SK-N-SH (cell line): ENCODE measurements at regions not wholly inside any gene's neighbourhood (a gene's known extent, or its start where the extent isn't known, plus 50 kb on each side); places are given as distances from the start of the nearest gene placed in this dataset.
"Not testable (repeated sequence)": the region's sequence is repeated elsewhere in the genome, so short reads cannot be mapped to it uniquely, and the experiment has no call there.

Source experiments
- CTCF ChIA-PET: fragments of 300-600, 350-600 bp; formaldehyde crosslinking; extraction: SDS; loops from one replicate; lab custom pipeline; 2021; lab: Yijun Ruan, JAX
- POLR2A ChIA-PET: fragments of 350-600 bp; sonication (Branson Sonifier 250); formaldehyde crosslinking; extraction: SDS; loops from one replicate; lab custom pipeline; 2020; ENCODE audit warnings: antibody characterized with exemption, inconsistent platforms; lab: Yijun Ruan, JAX
- DNase-seq: peaks from one replicate; pipeline ENCODE4 v3.0.0; 2012
- H2AFZ ChIP-seq: fragments of 200-600 bp; sonication (generic); 2 replicates; pipeline ENCODE4 v1.8.1; 2016; ENCODE audit warnings: antibody characterized with exemption, mild to moderate bottlenecking, low read depth
- H3F3A ChIP-seq: fragments of 200-600 bp; sonication (generic); replicated peaks from 2 replicates; pipeline ENCODE3; 2016; ENCODE audit warnings: antibody characterized with exemption, mild to moderate bottlenecking; ENCODE audit not compliant: insufficient read depth
- H3K27ac ChIP-seq, 2 experiments: fragments of 200-500 bp in 1 of 2; fragments of 200-600 bp in 1 of 2; sonication (Bioruptor generic) in 1 of 2; sonication (generic), shearing (Covaris generic) in 1 of 2; 2 replicates each; pipeline versions ENCODE4 v1.5.1 to v1.6.1; 2014 to 2016; ENCODE audit warnings: low read depth in 2 of 2, inconsistent platforms in 1 of 2, low read length in 1 of 2, mild to moderate bottlenecking in 1 of 2, mixed read lengths in 1 of 2
- H3K27me3 ChIP-seq: fragments of 200-600 bp; sonication (generic), shearing (Covaris generic); 2 replicates; pipeline ENCODE4 v1.6.1; 2016; ENCODE audit warnings: mixed run types; ENCODE audit not compliant: insufficient read depth
- H3K36me3 ChIP-seq, 2 experiments: fragments of 200-500 bp in 1 of 2; fragments of 200-600 bp in 1 of 2; sonication (Bioruptor generic) in 1 of 2; sonication (generic) in 1 of 2; replicated peaks in 1 of 2; 2 replicates each; pipeline versions ENCODE3 to v1.5.1; 2014 to 2016; ENCODE audit warnings: low read length in 1 of 2, mild to moderate bottlenecking in 1 of 2; ENCODE audit not compliant: insufficient read depth in 2 of 2, control insufficient read depth in 1 of 2
- H3K4me1 ChIP-seq, 2 experiments: fragments of 200-500 bp in 1 of 2; fragments of 200-600 bp in 1 of 2; sonication (Bioruptor generic) in 1 of 2; sonication (generic), shearing (Covaris generic) in 1 of 2; 2 replicates each; pipeline versions ENCODE4 v1.5.1 to v1.6.1; 2014 to 2016; ENCODE audit warnings: low read depth in 1 of 2, low read length in 1 of 2, mixed run types in 1 of 2; ENCODE audit not compliant: insufficient read depth in 2 of 2, control insufficient read depth in 1 of 2
- H3K4me2 ChIP-seq: fragments of 200-600 bp; sonication (generic), shearing (Covaris generic); 2 replicates; pipeline ENCODE4 v1.6.1; 2017; ENCODE audit warnings: mixed run types
- H3K4me3 ChIP-seq, 2 experiments: fragments of 200-500 bp in 1 of 2; fragments of 200-600 bp in 1 of 2; sonication (Bioruptor generic) in 1 of 2; sonication (generic), shearing (Covaris generic) in 1 of 2; 2 replicates each; pipeline versions ENCODE4 v1.5.1 to v1.8.1; 2014 to 2016; ENCODE audit warnings: low read depth in 2 of 2, inconsistent platforms in 1 of 2, low read length in 1 of 2, mild to moderate bottlenecking in 1 of 2, mixed read lengths in 1 of 2, moderate library complexity in 1 of 2
- H3K79me2 ChIP-seq: fragments of 200-600 bp; sonication (generic); 2 replicates; pipeline ENCODE4 v1.8.1; 2017; ENCODE audit warnings: mild to moderate bottlenecking; ENCODE audit not compliant: insufficient read depth
- H3K9ac ChIP-seq: fragments of 200-600 bp; sonication (generic); 2 replicates; pipeline ENCODE4 v1.6.1; 2017; ENCODE audit warnings: mixed run types
- H3K9me2 ChIP-seq: fragments of 200-600 bp; sonication (generic); 2 replicates; pipeline ENCODE4 v1.6.1; 2017; ENCODE audit warnings: mixed run types
- H3K9me3 ChIP-seq: fragments of 200-600 bp; sonication (generic); 2 replicates; pipeline ENCODE4 v1.6.1; 2017; ENCODE audit warnings: mixed run types, mild to moderate bottlenecking, moderate library complexity
- H4K20me1 ChIP-seq: fragments of 200-600 bp; sonication (generic); 2 replicates; pipeline ENCODE4 v1.6.1; 2017; ENCODE audit warnings: mild to moderate bottlenecking, mixed run types; ENCODE audit not compliant: insufficient read depth
- EP300 ChIP-seq, 2 experiments: IDR thresholded peaks; 2 replicates each; pipeline versions ENCODE4 v1.4.0 to v1.6.1; 2012; ENCODE audit warnings: borderline replicate concordance in 1 of 2, low read depth in 1 of 2, low read length in 1 of 2
- FOXM1 ChIP-seq: IDR thresholded peaks from 2 replicates; pipeline ENCODE4 v1.4.0; 2012; ENCODE audit warnings: low read depth, mild to moderate bottlenecking
- JUND ChIP-seq: IDR thresholded peaks from 2 replicates; pipeline ENCODE4 v1.4.0; 2012
- MEF2A ChIP-seq: IDR thresholded peaks from 2 replicates; pipeline ENCODE4 v1.4.0; 2012; ENCODE audit warnings: low read depth, borderline replicate concordance
- NFIC ChIP-seq: IDR thresholded peaks from 2 replicates; pipeline ENCODE4 v1.4.0; 2012; ENCODE audit warnings: borderline replicate concordance
- POLR2AphosphoS5 ChIP-seq: IDR thresholded peaks from 2 replicates; pipeline ENCODE4 v1.6.1; 2012; ENCODE audit warnings: low read depth, low read length
- RAD21 ChIP-seq: IDR thresholded peaks from 2 replicates; pipeline ENCODE4 v1.6.1; 2012; ENCODE audit warnings: mild to moderate bottlenecking, low read length
- RCOR1 ChIP-seq: fragments of 150-350 bp; IDR thresholded peaks from 2 replicates; pipeline ENCODE4 v1.6.1; 2017; ENCODE audit warnings: antibody characterized with exemption, low read length
- RFX5 ChIP-seq: IDR thresholded peaks from 2 replicates; pipeline ENCODE4 v1.6.1; 2012; ENCODE audit warnings: mild to moderate bottlenecking, improper control_type of control experiment, low read length
- RXRA ChIP-seq: IDR thresholded peaks from 2 replicates; pipeline ENCODE4 v1.4.0; 2012; ENCODE audit warnings: low read depth, mild to moderate bottlenecking, borderline replicate concordance
- TAF1 ChIP-seq: IDR thresholded peaks from 2 replicates; pipeline ENCODE4 v1.6.1; 2012; ENCODE audit warnings: low read depth, mild to moderate bottlenecking, low read length, moderate library complexity, borderline replicate concordance
- TEAD4 ChIP-seq: IDR thresholded peaks from 2 replicates; pipeline ENCODE4 v1.4.0; 2012; ENCODE audit warnings: mild to moderate bottlenecking, borderline replicate concordance; ENCODE audit not compliant: insufficient read depth
- WGBS: methylation state at CpG from one replicate; pipeline ENCODE4 v1.1.6; 2017; ENCODE audit warnings: low lambda C conversion rate; 5-methylcytosine and 5-hydroxymethylcytosine counted together
- TF ChIP-seq, protein P1 (sequence below): IDR thresholded peaks from 2 replicates; pipeline ENCODE4 v1.6.1; 2012; ENCODE audit warnings: mild to moderate bottlenecking, low read depth, low read length, moderate library complexity
- TF ChIP-seq, protein P2 (sequence below): IDR thresholded peaks from 2 replicates; pipeline ENCODE4 v1.4.0; 2012; ENCODE audit warnings: low read depth, borderline replicate concordance
- TF ChIP-seq, protein P3 (sequence below): IDR thresholded peaks from 2 replicates; pipeline ENCODE4 v1.4.0; 2012; ENCODE audit warnings: low read depth

DNA sequence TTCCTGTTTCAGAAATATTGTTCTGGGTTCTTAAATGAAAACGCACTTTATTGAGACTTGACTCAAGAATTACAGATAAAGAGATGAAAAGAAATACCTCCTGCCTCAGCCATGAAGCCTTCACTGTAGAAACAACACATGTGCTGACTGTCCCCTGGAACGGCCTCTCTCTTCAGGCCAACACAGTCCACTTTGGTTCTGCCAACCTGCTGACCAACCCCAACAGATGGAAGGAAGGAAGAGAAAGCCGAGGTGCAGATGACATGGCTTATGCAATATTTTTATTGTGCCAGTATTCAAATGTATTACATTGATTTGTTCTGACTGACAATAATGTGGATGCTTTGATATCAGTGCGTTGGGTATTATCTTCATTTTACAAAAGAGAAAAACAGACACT is 171.0 kb downstream of the CPEB2 start:
- Histone ChIP-seq H3K4me3 (no peak overlapping the region), H3K27me3 (no peaks in the 10 kb centered on the region; the same call in 1 of the 2 replicates), H3K9me3 (peaks cover 2% of the 10 kb centered on the region; the same call in 1 of the 2 replicates), H3K27ac (no peak overlapping the region), H3K4me1 (no peaks in the 10 kb centered on the region), H3K9ac (no peak overlapping the region)
- POLR2A ChIA-PET: no interaction called here
- DNase-seq: no peak
- CTCF ChIA-PET: no interaction called here
- TF ChIP-seq, protein P1, sequence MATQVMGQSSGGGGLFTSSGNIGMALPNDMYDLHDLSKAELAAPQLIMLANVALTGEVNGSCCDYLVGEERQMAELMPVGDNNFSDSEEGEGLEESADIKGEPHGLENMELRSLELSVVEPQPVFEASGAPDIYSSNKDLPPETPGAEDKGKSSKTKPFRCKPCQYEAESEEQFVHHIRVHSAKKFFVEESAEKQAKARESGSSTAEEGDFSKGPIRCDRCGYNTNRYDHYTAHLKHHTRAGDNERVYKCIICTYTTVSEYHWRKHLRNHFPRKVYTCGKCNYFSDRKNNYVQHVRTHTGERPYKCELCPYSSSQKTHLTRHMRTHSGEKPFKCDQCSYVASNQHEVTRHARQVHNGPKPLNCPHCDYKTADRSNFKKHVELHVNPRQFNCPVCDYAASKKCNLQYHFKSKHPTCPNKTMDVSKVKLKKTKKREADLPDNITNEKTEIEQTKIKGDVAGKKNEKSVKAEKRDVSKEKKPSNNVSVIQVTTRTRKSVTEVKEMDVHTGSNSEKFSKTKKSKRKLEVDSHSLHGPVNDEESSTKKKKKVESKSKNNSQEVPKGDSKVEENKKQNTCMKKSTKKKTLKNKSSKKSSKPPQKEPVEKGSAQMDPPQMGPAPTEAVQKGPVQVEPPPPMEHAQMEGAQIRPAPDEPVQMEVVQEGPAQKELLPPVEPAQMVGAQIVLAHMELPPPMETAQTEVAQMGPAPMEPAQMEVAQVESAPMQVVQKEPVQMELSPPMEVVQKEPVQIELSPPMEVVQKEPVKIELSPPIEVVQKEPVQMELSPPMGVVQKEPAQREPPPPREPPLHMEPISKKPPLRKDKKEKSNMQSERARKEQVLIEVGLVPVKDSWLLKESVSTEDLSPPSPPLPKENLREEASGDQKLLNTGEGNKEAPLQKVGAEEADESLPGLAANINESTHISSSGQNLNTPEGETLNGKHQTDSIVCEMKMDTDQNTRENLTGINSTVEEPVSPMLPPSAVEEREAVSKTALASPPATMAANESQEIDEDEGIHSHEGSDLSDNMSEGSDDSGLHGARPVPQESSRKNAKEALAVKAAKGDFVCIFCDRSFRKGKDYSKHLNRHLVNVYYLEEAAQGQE: no peak
- TF ChIP-seq POLR2AphosphoS5 (no peak), EP300 (IDR thresholded peaks at IDR 0.05; ENCODE audit: borderline replicate concordance in 1 of 2, low read depth in 1 of 2, low read length in 1 of 2) (no peak), NFIC (no peak), TEAD4 (no peak), FOXM1 (no peak), TAF1 (no peak), JUND (no peak), RAD21 (no peak), RFX5 (no peak), RXRA (no peak), RCOR1 (no peak), MEF2A (no peak)
- TF ChIP-seq, protein P2, sequence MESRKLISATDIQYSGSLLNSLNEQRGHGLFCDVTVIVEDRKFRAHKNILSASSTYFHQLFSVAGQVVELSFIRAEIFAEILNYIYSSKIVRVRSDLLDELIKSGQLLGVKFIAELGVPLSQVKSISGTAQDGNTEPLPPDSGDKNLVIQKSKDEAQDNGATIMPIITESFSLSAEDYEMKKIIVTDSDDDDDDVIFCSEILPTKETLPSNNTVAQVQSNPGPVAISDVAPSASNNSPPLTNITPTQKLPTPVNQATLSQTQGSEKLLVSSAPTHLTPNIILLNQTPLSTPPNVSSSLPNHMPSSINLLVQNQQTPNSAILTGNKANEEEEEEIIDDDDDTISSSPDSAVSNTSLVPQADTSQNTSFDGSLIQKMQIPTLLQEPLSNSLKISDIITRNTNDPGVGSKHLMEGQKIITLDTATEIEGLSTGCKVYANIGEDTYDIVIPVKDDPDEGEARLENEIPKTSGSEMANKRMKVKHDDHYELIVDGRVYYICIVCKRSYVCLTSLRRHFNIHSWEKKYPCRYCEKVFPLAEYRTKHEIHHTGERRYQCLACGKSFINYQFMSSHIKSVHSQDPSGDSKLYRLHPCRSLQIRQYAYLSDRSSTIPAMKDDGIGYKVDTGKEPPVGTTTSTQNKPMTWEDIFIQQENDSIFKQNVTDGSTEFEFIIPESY: no peak
- TF ChIP-seq, protein P3, sequence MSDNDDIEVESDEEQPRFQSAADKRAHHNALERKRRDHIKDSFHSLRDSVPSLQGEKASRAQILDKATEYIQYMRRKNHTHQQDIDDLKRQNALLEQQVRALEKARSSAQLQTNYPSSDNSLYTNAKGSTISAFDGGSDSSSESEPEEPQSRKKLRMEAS: no peak
- TF ChIP-seq, all 33 proteins: peak for 0
- no peak overlapping the region for H3K4me2 ChIP-seq
- H3K79me2 ChIP-seq: no peaks in the 10 kb centered on the region
- H2AFZ ChIP-seq: no peak overlapping the region
- H3K36me3 ChIP-seq: no peaks in the 10 kb centered on the region
- no peaks in the 10 kb centered on the region for H3F3A ChIP-seq
- H3K9me2 ChIP-seq: no peaks in the 10 kb centered on the region
- H4K20me1 ChIP-seq: no peaks in the 10 kb centered on the region
- 23% methylated on average over 4 of the region's 4 CpGs for WGBS

DNA sequence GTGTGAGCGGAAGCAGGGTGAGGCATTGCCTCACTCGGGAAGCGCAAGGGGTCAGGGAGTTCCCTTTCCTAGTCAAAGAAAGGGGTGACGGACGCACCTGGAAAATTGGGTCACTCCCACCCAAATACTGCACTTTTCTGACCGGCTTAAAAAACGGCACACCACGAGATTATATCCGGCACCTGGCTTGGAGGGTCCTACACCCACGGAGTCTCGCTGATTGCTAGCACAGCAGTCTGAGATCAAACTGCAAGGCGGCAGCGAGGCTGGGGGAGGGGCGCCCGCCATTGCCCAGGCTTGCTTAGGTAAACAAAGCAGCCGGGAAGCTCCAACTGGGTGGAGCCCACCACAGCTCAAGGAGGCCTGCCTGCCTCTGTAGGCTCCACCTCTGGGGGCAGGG is 171.9 kb downstream of the CPEB2 start:
- H3K9me3 ChIP-seq, CTCF ChIA-PET, H3K36me3 ChIP-seq, H3K4me1 ChIP-seq, H3K4me3 ChIP-seq, H3F3A ChIP-seq, H3K4me2 ChIP-seq, DNase-seq, H2AFZ ChIP-seq, H3K27ac ChIP-seq, H4K20me1 ChIP-seq, H3K9me2 ChIP-seq, H3K79me2 ChIP-seq, POLR2A ChIA-PET, H3K27me3 ChIP-seq, H3K9ac ChIP-seq: not testable (repeated sequence)
- 77% methylated on average over 5 of the region's 16 CpGs for WGBS

DNA sequence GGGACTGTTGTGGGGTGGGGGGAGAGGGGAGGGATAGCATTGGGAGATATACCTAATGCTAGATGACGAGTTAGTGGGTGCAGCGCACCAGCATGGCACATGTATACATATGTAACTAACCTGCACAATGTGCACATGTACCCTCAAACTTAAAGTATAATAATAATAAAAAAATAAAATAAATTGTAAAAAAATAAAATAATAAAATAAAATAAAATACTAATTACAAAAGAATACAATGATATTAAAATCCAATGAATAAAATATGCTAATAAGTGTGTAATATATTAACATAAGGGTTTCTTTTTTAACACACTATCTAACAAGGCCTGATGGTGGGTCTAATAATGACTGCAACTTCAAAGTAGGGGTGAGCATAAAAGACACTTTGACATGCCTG is 177.6 kb downstream of the CPEB2 start:
- POLR2A ChIA-PET: not testable (repeated sequence)
- 56% methylated on average over 2 of the region's 2 CpGs for WGBS

More for the DNA sequence above, 177.6 kb downstream of the CPEB2 start:
- H3K9me3 ChIP-seq, H3K36me3 ChIP-seq, H3K4me3 ChIP-seq, H3K4me1 ChIP-seq, H4K20me1 ChIP-seq, H3K27ac ChIP-seq, DNase-seq, H3K27me3 ChIP-seq, CTCF ChIA-PET, H3K4me2 ChIP-seq, H3K79me2 ChIP-seq, H3F3A ChIP-seq, H3K9ac ChIP-seq, H2AFZ ChIP-seq, H3K9me2 ChIP-seq: not testable (repeated sequence)
